H54 (cell line): ENCODE measurements at regions not wholly inside any gene's neighbourhood (a gene's known extent, or its start where the extent isn't known, plus 50 kb on each side); places are given as distances from the start of the nearest gene placed in this dataset.

Source experiments
- DNase-seq: peaks from one replicate; pipeline ENCODE4 v3.0.0; 2011; ENCODE audit warnings: low spot score, mixed read lengths; ENCODE audit not compliant: insufficient read length
- FAIRE-seq: peaks from 3 replicates; lab custom pipeline; 2011; peaks lifted over from hg19 to GRCh38; lab: Jason Lieb, UNC
- POLR2A ChIP-seq: IDR thresholded peaks from 2 replicates; pipeline ENCODE4 v1.6.1; 2011; ENCODE audit warnings: low read depth, mild to moderate bottlenecking, low read length

GRCh38 chr7:136036336-136036735, 59.2 kb upstream of the MTPN start:
- DNase-seq: no peak
- no peak for FAIRE-seq

GRCh38 chr7:136034132-136034531, 57.0 kb upstream of the MTPN start:
- FAIRE-seq (no peak), DNase-seq (no peak)
- TF ChIP-seq POLR2A: no peak

More at GRCh38 chr7:136036336-136036735, 59.2 kb upstream of the MTPN start:
- no peak for TF ChIP-seq POLR2A

DNA sequence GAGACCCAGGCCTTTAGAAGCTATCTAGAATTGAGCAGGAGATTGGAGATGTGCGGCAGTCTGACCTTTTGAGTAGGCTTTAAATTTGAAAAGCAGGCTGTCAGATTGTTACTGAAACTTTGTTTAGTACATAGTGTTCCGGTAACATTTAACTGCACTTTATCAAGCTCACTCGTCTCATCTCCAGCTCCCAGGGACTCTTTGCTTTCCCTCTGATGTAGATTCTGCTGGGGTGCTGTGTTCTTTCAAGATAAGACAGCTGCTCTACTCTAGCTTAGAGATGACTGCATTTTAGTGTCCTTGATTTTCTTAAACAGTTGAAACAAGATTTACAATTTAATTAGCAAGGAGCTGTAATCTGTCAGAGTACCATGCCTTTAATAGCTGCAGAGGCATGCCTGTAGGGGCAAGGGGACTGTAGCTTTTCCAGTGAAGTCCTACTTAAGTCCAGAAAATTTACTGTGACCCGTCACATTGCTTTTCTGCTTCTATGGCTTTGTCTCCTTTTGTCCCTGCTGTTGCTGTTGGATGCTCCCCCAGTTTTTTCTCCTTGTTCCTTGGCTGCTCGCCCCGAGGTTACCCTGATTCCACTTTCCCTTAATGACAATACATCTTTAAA, 56.4 kb upstream of the MTPN start:
- no peak for FAIRE-seq
- TF ChIP-seq POLR2A: no peak
- no peak for DNase-seq

GRCh38 chr7:136030867-136031318, 53.7 kb upstream of the MTPN start:
- FAIRE-seq (no peak), DNase-seq (no peak)
- TF ChIP-seq POLR2A: no peak

DNA sequence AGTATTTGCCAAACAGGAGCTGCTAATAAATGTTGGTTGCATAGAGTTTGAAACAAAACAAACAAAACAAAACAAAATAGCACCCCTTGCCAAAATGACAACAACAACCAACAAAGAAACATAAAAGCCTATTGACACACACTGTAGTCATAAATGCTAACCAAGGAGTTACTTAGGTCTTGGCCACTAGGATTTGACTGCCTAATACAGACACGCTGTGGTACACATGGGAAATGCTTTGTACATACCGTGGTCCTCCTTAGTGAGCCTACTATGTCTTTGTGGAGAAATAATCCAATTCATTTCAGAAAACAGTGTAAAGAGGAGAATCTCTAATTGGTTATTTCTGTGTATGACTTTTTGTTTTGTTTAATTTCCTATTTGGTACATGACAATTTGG, 53.2 kb upstream of the MTPN start:
- DNase-seq: no peak
- no peak for FAIRE-seq
- TF ChIP-seq POLR2A: no peak

DNA sequence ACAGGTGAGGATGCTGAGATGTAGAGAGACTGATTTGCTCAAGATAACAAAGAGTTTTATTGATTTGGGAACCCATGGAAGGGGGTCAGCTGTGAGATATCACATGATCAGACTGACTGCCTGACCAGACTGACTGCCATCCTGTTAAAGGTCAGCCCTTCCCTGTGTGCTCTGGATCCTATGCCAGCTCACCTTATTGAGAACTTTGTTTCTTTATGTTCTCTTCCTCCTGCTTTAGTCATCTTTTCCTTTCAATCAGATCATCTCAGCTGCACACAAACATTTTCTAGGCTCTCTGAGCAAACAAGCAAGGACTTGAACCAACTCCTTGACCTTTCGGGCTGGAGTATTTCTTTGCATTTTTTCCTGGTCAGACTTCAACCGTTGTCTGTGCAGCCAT, 50.0 kb upstream of the MTPN start:
- no peak for TF ChIP-seq POLR2A
- DNase-seq (no peak), FAIRE-seq (no peak)
